PC-9 (cell line): ENCODE measurements at regions not wholly inside any gene's neighbourhood (a gene's known extent, or its start where the extent isn't known, plus 50 kb on each side); places are given as distances from the start of the nearest gene placed in this dataset.

ENCODE experiments used
- BruUV-seq: library from RNA; stranded (reverse); fragments of 400-500 nt; replicated peaks from 2 replicates; lab custom pipeline; 2021; lab: Mats Ljungman, UMichigan
- CTCF ChIA-PET: fragments of 300-600 bp; sonication (Branson Sonifier 250); formaldehyde crosslinking; loops from one replicate; lab custom pipeline; 2022; ENCODE audit warnings: antibody characterized with exemption; lab: Charles Lee
- POLR2A ChIA-PET: fragments of 300-600 bp; sonication (Branson Sonifier 250); formaldehyde crosslinking; loops from one replicate; lab custom pipeline; 2022; ENCODE audit warnings: antibody characterized with exemption; ENCODE audit not compliant: unreplicated experiment; lab: Charles Lee
- DNase-seq, 2 experiments: peaks; one replicate each; pipeline versions ENCODE4 v3.0.0 to v3.0.0-alpha.2; 2015 to 2022; ENCODE audit warnings: mixed read lengths in 1 of 2
- H2AFZ ChIP-seq: fragments of 200-600 bp; sonication (generic); 2 replicates; pipeline ENCODE4 v1.8.1; 2017; ENCODE audit warnings: antibody characterized with exemption
- H3F3A ChIP-seq: fragments of 200-600 bp; sonication (generic); 2 replicates; pipeline ENCODE4 v1.8.1; 2017; ENCODE audit warnings: antibody characterized with exemption, mild to moderate bottlenecking, low read depth; ENCODE audit not compliant: insufficient read depth
- H3K27ac ChIP-seq: fragments of 200-600 bp; sonication (generic); 2 replicates; pipeline ENCODE4 v1.6.1; 2016; ENCODE audit warnings: mixed run types
- H3K27me3 ChIP-seq: fragments of 200-600 bp; sonication (generic); 2 replicates; pipeline ENCODE4 v1.6.1; 2016; ENCODE audit warnings: low read depth, mixed run types; ENCODE audit not compliant: insufficient read depth
- H3K36me3 ChIP-seq: fragments of 200-600 bp; sonication (generic); 2 replicates; pipeline ENCODE4 v1.6.1; 2016; ENCODE audit warnings: low read depth, mixed run types
- H3K4me1 ChIP-seq: fragments of 200-600 bp; sonication (generic); replicated peaks from 2 replicates; pipeline ENCODE4 v1.6.1; 2016; ENCODE audit warnings: mixed run types; ENCODE audit not compliant: insufficient read depth
- H3K4me2 ChIP-seq: fragments of 200-600 bp; sonication (generic); 2 replicates; pipeline ENCODE4 v1.6.1; 2017; ENCODE audit warnings: mixed run types
- H3K4me3 ChIP-seq: fragments of 200-600 bp; sonication (generic); 2 replicates; pipeline ENCODE4 v1.6.1; 2016; ENCODE audit warnings: mixed run types
- H3K79me2 ChIP-seq: fragments of 200-600 bp; sonication (generic); 2 replicates; pipeline ENCODE4 v1.6.1; 2017; ENCODE audit warnings: low read depth, mixed run types
- H3K9me2 ChIP-seq: fragments of 200-600 bp; sonication (generic); 2 replicates; pipeline ENCODE4 v1.8.1; 2017; ENCODE audit warnings: mild to moderate bottlenecking; ENCODE audit not compliant: insufficient read depth
- H3K9me3 ChIP-seq: fragments of 200-600 bp; sonication (generic); 2 replicates; pipeline ENCODE4 v1.8.1; 2016; ENCODE audit warnings: low read depth; ENCODE audit not compliant: insufficient read depth
- H4K20me1 ChIP-seq: fragments of 200-600 bp; sonication (generic); 2 replicates; pipeline ENCODE4 v1.8.1; 2017; ENCODE audit not compliant: insufficient read depth
- CTCF ChIP-seq: fragments of 200-600 bp; sonication (generic); conservative IDR thresholded peaks from 2 replicates; pipeline ENCODE4 v1.6.1; 2017; ENCODE audit warnings: mixed run types, antibody characterized with exemption, mild to moderate bottlenecking, moderate library complexity
- EZH2 ChIP-seq: fragments of 200-600 bp; sonication (generic); IDR thresholded peaks from 2 replicates; pipeline ENCODE4 v1.8.0; 2017; ENCODE audit warnings: antibody characterized with exemption, low read depth
- intact Hi-C: fragments of 100-400 bp; cut with micrococcal nuclease; formaldehyde crosslinking; loops from one replicate; pipeline ENCODE4 v1.10.0; 2022; ENCODE audit not compliant: unreplicated experiment

DNA sequence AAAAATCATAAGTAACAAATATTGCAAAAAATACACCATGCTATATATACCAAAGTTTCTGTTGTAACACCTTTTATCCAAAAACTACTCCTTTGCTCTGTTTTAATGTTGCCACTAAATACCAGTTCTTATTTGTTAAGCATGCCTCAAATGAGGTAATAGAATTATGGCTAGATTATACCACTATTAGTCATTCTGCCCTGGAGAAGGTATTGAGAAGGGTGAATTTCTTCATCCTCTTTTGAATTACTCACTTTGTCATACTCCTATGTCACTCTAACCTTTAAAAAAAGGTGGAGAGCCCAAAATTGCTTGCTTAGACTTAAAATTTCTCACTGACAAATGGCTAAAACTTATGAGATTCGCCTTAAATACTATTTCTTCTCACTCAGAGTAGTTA is 750.9 kb downstream of the MAT2B start:
- no peak overlapping the region for H3K4me3 ChIP-seq
- ChIA-PET POLR2A (no interaction called here), CTCF (no interaction called here)
- H2AFZ ChIP-seq, result no peak overlapping the region
- H3K9me3 ChIP-seq, result no peaks in the 10 kb centered on the region
- no peak overlapping the region for H3K27ac ChIP-seq
- no peaks in the 10 kb centered on the region for H3K36me3 ChIP-seq
- no peaks in the 10 kb centered on the region for H3F3A ChIP-seq
- intact Hi-C loops, result no loop called here
- H4K20me1 ChIP-seq, result no peaks in the 10 kb centered on the region; the same call in 1 of the 2 replicates
- H3K9me2 ChIP-seq, result no peaks in the 10 kb centered on the region
- no TSS peak for BruUV-seq
- H3K27me3 ChIP-seq, result no peaks in the 10 kb centered on the region
- no peaks in the 10 kb centered on the region for H3K4me1 ChIP-seq
- TF ChIP-seq CTCF, result no peak
- no peak for TF ChIP-seq EZH2
- no peak for DNase-seq
- H3K4me2 ChIP-seq, result no peak overlapping the region
- H3K79me2 ChIP-seq, result no peaks in the 10 kb centered on the region

GRCh38 chr5:164256954-164257353 is 751.5 kb downstream of the MAT2B start:
- Histone ChIP-seq H3K36me3 (no peaks in the 10 kb centered on the region), H3K4me1 (no peaks in the 10 kb centered on the region), H3K27ac (no peak overlapping the region), H3K9me3 (no peaks in the 10 kb centered on the region), H3F3A (no peaks in the 10 kb centered on the region), H2AFZ (no peak overlapping the region), H4K20me1 (no peaks in the 10 kb centered on the region; the same call in 1 of the 2 replicates), H3K4me2 (no peak overlapping the region), H3K4me3 (no peak overlapping the region), H3K27me3 (no peaks in the 10 kb centered on the region), H3K79me2 (no peaks in the 10 kb centered on the region), H3K9me2 (no peaks in the 10 kb centered on the region)
- TF ChIP-seq EZH2 (no peak), CTCF (no peak)
- no TSS peak for BruUV-seq
- intact Hi-C loops, result no loop called here
- ChIA-PET POLR2A (no interaction called here), CTCF (no interaction called here)
- DNase-seq, result no peak

DNA sequence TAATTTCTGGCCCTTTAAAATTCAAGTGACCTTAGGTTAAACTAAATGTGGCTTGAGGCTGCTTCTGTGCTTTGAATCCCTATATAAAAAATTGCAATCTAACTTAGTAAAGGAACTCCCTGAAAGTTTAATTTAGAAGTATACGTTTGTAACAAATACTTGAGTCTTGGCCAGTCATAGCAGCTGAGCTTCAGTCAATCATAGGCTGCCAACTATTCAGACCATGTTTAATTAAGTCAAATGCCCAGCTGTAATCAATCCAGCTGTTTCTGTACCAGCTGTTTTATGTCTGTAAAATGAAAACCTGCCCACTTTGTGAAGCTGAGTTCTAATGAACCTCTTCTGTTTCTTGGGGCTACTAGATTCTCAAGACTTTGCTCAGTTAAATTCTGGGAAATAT is 760.1 kb downstream of the MAT2B start:
- no peak overlapping the region for H3K4me2 ChIP-seq
- no peak overlapping the region for H3K4me3 ChIP-seq
- H3K9me3 ChIP-seq, result no peaks in the 10 kb centered on the region
- H3F3A ChIP-seq, result no peaks in the 10 kb centered on the region
- no TSS peak for BruUV-seq
- H3K79me2 ChIP-seq, result no peaks in the 10 kb centered on the region
- no peak overlapping the region for H3K27ac ChIP-seq
- CTCF ChIA-PET, result no interaction called here
- POLR2A ChIA-PET, result no interaction called here
- no peaks in the 10 kb centered on the region for H3K4me1 ChIP-seq
- no peaks in the 10 kb centered on the region for H3K9me2 ChIP-seq
- DNase-seq, result no peak
- intact Hi-C loops, result no loop called here
- no peak for TF ChIP-seq CTCF
- no peak for TF ChIP-seq EZH2
- H3K27me3 ChIP-seq, result no peaks in the 10 kb centered on the region; the same call in 1 of the 2 replicates
- H3K36me3 ChIP-seq, result no peaks in the 10 kb centered on the region
- H2AFZ ChIP-seq, result no peak overlapping the region
- no peaks in the 10 kb centered on the region; the same call in 1 of the 2 replicates for H4K20me1 ChIP-seq
